T-helper 1 cell (primary cell): ENCODE measurements at regions not wholly inside any gene's neighbourhood (a gene's known extent, or its start where the extent isn't known, plus 50 kb on each side); places are given as distances from the start of the nearest gene placed in this dataset.

ENCODE experiments used
- DNase-seq, 5 donors: peaks; one replicate each; pipeline ENCODE4 v3.0.0-alpha.2; 2012 to 2020

DNA sequence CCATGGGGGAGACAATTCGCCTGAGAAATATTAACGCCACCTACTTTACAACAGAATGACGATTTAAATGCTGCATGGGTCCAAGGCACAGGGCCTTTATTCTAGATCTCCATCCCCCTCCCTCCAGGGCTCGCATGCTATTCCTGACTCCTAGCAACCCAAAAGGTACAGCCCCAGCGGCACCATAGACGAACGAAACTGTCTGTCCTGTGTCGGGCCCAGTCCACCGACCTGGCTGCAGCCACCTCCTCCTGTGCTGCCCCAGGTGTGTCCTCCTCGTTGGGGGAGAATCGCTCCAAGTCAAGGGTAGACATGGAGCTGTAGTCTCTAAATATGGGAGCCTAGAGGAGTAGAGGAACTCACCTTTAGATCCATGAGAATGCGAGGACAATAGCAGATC lies 196.5 kb downstream of the TOMM20 start:
- DNase-seq = no peak

GRCh38 chr1:234931404-234931973 lies 197.1 kb downstream of the TOMM20 start:
- DNase-seq = no peak

DNA sequence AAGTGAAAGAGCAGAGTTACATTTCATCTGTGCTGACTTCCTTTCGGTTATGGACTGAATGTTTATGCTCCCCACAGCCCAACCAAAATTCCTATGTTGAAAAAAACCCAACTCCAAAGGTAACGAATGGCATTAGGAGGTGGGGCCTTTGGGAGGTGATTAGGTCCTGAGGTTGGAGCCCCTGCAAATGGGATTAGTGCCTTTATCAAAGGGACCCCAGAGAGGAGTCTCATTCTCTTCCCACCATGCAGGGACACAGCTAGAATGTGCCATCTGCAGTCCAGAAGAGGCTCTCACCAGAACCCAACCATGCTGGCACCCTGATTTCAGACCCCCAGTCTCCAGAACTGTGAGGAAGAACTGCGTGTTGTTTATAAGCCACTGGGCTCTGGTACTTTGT lies 199.3 kb downstream of the TOMM20 start:
- DNase-seq = no peak

- DNase-seq = no peak
Measured at GRCh38 chr1:234928642-234929041, 200.0 kb downstream of the TOMM20 start.

GRCh38 chr1:234927971-234928640 lies 200.5 kb downstream of the TOMM20 start:
- peak in 1 of 5 donors; percentile 12 for DNase-seq

GRCh38 chr1:234927312-234927970 lies 201.2 kb downstream of the TOMM20 start:
- no peak for DNase-seq

GRCh38 chr1:234926559-234927311 lies 201.9 kb downstream of the TOMM20 start:
- peak in 1 of 5 donors; percentile 88 for DNase-seq

DNA sequence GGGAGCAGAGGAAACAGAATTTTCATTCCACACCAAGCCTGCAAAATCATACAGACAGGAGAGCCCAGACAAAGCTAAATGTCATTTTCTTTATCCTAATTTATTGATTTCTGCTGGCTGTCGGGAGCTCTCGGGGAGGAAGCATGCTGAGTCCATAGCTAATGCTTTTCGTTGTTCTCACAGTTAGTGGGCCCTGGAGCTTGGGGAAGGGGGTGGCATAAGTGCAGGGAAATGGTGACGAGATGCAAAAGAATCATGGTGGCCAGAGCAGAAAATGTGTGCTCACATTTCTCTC lies 202.4 kb downstream of the TOMM20 start:
- DNase-seq = no peak

- peak in 1 of 5 donors; percentile 54 for DNase-seq
Measured at GRCh38 chr1:234925440-234926263, 203.0 kb downstream of the TOMM20 start.

DNA sequence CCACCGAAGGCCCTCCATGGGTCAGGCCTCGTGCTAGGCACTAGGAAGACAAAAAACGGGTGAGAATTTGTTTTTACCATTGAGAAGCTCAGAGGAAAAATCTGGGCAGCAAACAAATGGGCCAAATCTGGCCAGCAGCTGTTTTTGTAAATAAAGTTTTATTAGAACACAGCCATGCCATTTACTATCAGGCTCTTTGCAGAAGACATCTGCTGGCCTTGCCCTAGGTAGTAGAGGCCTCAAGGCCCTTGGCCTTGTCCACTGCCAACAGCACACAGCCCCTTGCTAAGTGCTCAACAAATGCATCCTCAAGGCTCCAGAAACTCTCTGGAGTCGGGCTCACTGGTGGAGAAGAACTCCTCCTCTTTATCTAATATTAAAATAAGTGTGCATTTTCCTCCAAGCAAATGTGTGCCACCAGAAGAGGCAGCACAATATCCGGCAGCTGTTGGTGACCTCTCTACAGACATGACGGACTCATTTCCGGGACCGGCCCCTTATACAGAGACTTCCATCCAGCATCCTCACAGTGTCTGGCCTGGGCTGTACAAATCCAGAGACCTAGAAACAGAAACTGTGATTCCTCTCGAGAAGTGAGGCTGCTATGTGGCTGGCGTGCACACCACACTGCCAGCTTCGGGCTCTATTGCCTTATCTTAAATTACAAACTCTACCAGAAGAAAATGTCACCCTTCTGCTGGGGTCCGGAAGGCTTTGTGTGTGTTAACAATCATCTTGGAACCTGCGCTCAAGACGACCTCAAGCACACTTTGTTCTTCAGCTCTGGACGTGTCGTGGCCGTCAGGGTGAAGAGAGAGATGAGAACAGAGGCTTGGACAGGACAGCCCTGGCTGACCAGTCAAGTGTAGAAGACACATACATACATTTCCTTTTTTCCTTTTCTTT lies 203.9 kb downstream of the TOMM20 start:
- peak in 1 of 5 donors; percentile 41 for DNase-seq

- DNase-seq = no peak
Measured at GRCh38 chr1:234923626-234924025, 205.0 kb downstream of the TOMM20 start.

GRCh38 chr1:234922987-234923386 lies 205.7 kb downstream of the TOMM20 start:
- DNase-seq = no peak

- DNase-seq = no peak
Measured at GRCh38 chr1:234921266-234922062, 207.2 kb downstream of the TOMM20 start.

DNA sequence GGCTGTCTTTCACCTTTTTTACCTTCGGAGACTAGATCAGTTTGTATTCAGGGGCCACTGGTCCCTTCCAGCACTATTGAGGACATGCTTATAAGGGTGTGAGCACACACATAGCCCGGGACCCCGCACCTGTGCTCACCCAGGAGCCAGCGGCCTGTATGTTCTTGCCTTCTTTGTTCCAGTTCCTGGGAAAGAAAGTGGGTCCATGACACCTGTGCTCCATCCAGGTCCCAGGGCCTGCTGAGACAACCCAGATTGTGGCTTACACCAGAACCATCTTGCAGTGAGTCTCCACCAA lies 207.8 kb downstream of the TOMM20 start:
- no peak for DNase-seq

DNA sequence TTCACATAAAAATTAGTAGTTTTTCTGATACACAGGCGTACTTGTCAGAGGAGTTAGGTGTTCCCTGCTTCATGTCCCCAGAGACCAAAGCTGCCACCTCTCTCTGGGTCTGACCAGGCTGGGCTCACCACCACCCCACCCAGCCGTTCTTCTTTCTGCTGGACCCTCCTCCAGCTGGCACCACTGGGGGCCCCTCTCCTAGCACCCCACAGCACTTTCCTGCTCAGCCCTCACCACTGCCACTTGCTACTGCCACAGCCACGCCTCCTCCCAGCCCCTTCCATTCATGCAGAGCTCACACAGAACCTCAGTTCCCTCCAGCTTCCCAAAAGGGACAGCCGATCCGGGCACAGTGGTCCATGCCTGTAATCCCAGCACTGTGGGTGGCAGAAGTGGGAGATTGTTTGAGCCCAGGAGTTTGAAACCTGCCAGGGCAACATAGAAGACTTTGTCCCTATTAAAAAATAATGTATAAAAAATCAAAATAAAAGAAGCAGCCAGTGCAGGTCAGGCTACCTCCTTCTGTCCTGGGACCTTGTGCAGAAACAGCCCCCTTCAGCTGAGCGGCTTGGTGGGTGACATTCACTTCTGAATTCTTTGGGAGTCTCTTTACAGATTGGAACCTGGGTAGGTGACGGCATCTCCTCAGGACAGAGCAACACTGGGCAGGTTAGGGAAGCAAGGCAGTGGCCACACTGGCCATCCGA lies 208.3 kb downstream of the TOMM20 start:
- DNase-seq = no peak

DNA sequence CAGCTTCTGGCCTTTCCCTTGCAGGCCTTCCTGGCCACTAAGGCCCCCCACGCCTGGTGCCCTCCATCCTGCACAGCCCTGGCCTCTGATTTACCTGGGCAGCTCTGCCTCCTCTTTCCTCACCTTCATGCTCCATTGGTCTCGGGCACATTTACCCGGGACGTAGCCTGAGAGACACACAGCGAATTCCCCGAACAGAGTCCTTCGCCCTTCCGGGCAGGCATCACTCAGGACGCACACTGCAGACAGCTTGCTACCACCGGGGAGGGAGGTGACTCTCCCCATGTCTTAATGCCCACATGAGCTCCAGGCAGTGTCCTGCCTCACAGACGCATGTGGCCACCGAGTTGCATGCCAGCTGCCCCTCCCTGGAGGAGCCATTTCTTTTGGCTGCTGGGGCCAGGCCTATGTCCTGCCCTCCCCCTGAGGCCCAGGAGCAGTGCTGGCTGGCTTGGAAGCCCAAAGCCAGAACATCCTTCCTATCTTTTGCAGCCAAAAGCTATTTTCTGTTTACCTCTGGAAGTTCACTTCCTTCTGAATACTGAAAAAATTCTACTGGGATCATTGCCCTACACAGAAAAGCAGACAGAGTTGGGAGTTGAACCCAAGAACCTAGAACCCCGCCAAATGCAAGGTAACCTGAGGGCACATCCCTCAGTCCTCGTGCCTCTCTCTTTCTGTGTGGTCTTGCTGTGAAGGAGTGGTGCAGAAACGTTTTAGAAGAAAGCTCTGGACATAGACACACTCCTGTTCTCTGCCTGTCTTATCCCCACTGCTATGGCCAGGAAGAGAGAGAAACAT lies 209.5 kb downstream of the TOMM20 start:
- DNase-seq = no peak

DNA sequence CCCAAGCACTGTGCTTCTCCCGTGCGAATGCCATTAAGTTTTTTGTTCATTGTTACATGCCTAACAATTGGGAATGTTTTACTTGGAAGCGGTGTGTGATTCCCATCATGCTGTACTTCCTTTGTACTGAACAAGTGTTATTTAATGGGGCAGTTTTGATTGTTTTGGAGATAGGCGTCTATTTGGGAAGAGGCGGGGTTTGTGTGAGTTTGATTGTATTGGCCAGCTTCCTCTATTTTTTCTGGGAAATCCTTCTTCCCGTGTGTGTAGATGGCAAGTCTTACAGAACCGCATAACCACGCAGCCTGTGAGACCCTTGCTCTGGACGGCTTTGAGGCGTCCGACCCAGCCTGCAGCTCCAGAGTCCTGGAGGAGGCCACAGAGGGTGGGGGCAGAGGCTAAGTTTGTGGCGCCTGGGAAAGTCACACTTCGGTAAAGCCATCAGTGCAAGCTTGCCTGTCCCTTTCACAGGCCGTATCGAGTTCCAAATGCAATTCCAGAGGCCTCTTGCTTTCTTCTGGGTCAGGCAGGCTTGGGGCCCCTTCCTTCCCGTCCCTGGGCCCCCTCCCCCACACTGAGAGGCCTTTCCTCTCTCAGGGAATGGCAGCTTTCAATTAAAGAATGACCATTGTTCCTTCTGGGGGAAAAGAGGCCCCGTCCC lies 210.3 kb downstream of the TOMM20 start:
- DNase-seq = no peak

- DNase-seq = no peak
Measured at GRCh38 chr1:234917495-234918180, 211.0 kb downstream of the TOMM20 start.
